ENCODE measurements at regions not wholly inside any gene's neighbourhood (a gene's known extent, or its start where the extent isn't known, plus 50 kb on each side); places are given as distances from the start of the nearest gene placed in this dataset.

DNA sequence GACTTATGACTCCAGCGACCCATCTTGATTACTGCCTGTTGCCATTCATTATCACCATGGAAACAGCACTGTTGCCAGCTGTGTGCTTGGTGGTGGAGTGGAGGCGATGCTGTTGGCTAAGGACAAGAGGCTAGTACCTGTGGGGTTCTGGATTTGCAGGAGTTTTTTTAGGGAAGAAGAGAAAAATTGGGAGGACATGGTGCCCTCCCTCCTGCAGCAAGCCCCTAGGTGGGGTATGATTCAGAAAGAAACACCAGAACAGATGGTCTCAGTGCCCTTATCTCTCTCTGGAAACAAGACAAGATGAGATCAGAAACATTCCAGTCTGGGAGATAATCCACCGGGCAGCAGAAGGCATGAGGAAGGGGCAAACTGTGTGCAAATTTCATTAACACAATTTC lies 87.8 kb upstream of the TLR4 start:
- TF ChIP-seq REST (IDR thresholded peaks at IDR 0.05; ENCODE audit: insufficient read depth in 1 of 2, low read depth in 2 of 2, low read length in 1 of 2) (no peak), POLR2AphosphoS5 (IDR thresholded peaks at IDR 0.05; ENCODE audit: low read depth, low read length) (no peak), TCF7L2 (IDR thresholded peaks at IDR 0.05; ENCODE audit: low read depth, low read length) (no peak), SIN3A (IDR thresholded peaks at IDR 0.05; ENCODE audit: borderline replicate concordance, insufficient read depth, low read depth, low read length) (no peak)
- TF ChIP-seq, protein P1, sequence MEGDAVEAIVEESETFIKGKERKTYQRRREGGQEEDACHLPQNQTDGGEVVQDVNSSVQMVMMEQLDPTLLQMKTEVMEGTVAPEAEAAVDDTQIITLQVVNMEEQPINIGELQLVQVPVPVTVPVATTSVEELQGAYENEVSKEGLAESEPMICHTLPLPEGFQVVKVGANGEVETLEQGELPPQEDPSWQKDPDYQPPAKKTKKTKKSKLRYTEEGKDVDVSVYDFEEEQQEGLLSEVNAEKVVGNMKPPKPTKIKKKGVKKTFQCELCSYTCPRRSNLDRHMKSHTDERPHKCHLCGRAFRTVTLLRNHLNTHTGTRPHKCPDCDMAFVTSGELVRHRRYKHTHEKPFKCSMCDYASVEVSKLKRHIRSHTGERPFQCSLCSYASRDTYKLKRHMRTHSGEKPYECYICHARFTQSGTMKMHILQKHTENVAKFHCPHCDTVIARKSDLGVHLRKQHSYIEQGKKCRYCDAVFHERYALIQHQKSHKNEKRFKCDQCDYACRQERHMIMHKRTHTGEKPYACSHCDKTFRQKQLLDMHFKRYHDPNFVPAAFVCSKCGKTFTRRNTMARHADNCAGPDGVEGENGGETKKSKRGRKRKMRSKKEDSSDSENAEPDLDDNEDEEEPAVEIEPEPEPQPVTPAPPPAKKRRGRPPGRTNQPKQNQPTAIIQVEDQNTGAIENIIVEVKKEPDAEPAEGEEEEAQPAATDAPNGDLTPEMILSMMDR (IDR thresholded peaks at IDR 0.05) = no peak
- H3K4me3 ChIP-seq (ENCODE audit: low read depth in 2 of 2, low read length in 2 of 2) = no peak overlapping the region
- ATAC-seq (no peak), DNase-seq (ENCODE audit: low read depth, low spot score) (no peak)
- ChIA-PET CTCF (no interaction called here), POLR2A (no interaction called here)
- in situ Hi-C loops (cut with HindIII; ENCODE audit: low pct_unique_long_range_greater_than_20kb, low sequenced_read_pairs) = no loop called here
- no TSS peak for BruUV-seq (replicated peaks)
- no peaks in the 10 kb centered on the region for H3K27me3 ChIP-seq (ENCODE audit: control insufficient read depth, insufficient read depth, low read length)
- intact Hi-C loops (cut with micrococcal nuclease; ENCODE audit: unreplicated experiment) = no loop called here
- no peaks in the 10 kb centered on the region for H3K9me3 ChIP-seq (ENCODE audit: control insufficient read depth, insufficient read depth, low read depth, low read length)
- H3K36me3 ChIP-seq (ENCODE audit: control insufficient read depth, insufficient read depth, low read length) = no peaks in the 10 kb centered on the region
- no peaks in the 10 kb centered on the region for H3K4me1 ChIP-seq (ENCODE audit: control insufficient read depth, insufficient read depth, low read length)
- no peak overlapping the region for H3K27ac ChIP-seq (ENCODE audit: low read length)

- no peak for ATAC-seq
- H3K36me3 ChIP-seq (ENCODE audit: control insufficient read depth, insufficient read depth, low read length) = no peaks in the 10 kb centered on the region
- BruUV-seq (replicated peaks) = no TSS peak
- intact Hi-C loops (cut with micrococcal nuclease; ENCODE audit: unreplicated experiment) = no loop called here
- ChIA-PET CTCF (no interaction called here), POLR2A (no interaction called here)
- no peaks in the 10 kb centered on the region for H3K9me3 ChIP-seq (ENCODE audit: control insufficient read depth, insufficient read depth, low read depth, low read length)
- no peak overlapping the region for H3K27ac ChIP-seq (ENCODE audit: low read length)
- no peak for DNase-seq (ENCODE audit: low read depth, low spot score)
- in situ Hi-C loops (cut with HindIII; ENCODE audit: low pct_unique_long_range_greater_than_20kb, low sequenced_read_pairs) = no loop called here
- H3K4me3 ChIP-seq (ENCODE audit: low read depth in 2 of 2, low read length in 2 of 2) = no peak overlapping the region
- H3K4me1 ChIP-seq (ENCODE audit: control insufficient read depth, insufficient read depth, low read length) = no peaks in the 10 kb centered on the region
- TF ChIP-seq TCF7L2 (IDR thresholded peaks at IDR 0.05; ENCODE audit: low read depth, low read length) (no peak), SIN3A (IDR thresholded peaks at IDR 0.05; ENCODE audit: borderline replicate concordance, insufficient read depth, low read depth, low read length) (no peak), REST (IDR thresholded peaks at IDR 0.05; ENCODE audit: insufficient read depth in 1 of 2, low read depth in 2 of 2, low read length in 1 of 2) (no peak), POLR2AphosphoS5 (IDR thresholded peaks at IDR 0.05; ENCODE audit: low read depth, low read length) (no peak)
- TF ChIP-seq, protein P1 (IDR thresholded peaks at IDR 0.05) = no peak
- H3K27me3 ChIP-seq (ENCODE audit: control insufficient read depth, insufficient read depth, low read length) = no peaks in the 10 kb centered on the region
Measured at GRCh38 chr9:117612317-117612716, 91.9 kb upstream of the TLR4 start.

Measured in Panc1 (cell line).